ENCODE measurements at regions not wholly inside any gene's neighbourhood (a gene's known extent, or its start where the extent isn't known, plus 50 kb on each side); places are given as distances from the start of the nearest gene placed in this dataset.

GRCh38 chr15:38867556-38867955, 302.9 kb upstream of the RASGRP1 start:
- H3K9me2 ChIP-seq (replicated peaks; ENCODE audit: control insufficient read depth, low read length): no peaks in the 10 kb centered on the region
- no peaks in the 10 kb centered on the region for H3F3A ChIP-seq (ENCODE audit: control insufficient read depth, insufficient read depth)
- H3K36me3 ChIP-seq (ENCODE audit: control insufficient read depth, low read length): no peaks in the 10 kb centered on the region
- no peak overlapping the region for H3K27ac ChIP-seq (ENCODE audit: low read depth, low read length)
- H3K4me3 ChIP-seq (ENCODE audit: low read length): no peak overlapping the region
- H3K4me1 ChIP-seq (ENCODE audit: control insufficient read depth, low read length): no peaks in the 10 kb centered on the region
- 0 out of 2 replicates have a peak, but pooled peaks cover 3% of the 10 kb centered on the region for H3K27me3 ChIP-seq (ENCODE audit: control insufficient read depth, low read length)
- no peaks in the 10 kb centered on the region for H4K20me1 ChIP-seq (ENCODE audit: control insufficient read depth, insufficient read depth, low read depth, low read length)
- no peak overlapping the region for H3K4me2 ChIP-seq (ENCODE audit: low read length)
- no peaks in the 10 kb centered on the region for H3K9me3 ChIP-seq (ENCODE audit: control insufficient read depth, insufficient read depth, low read length)
- no peak for TF ChIP-seq EZH2phosphoT487 (IDR thresholded peaks at IDR 0.05; ENCODE audit: borderline replicate concordance, low read length)
- TF ChIP-seq CTCF (IDR thresholded peaks at IDR 0.05; ENCODE audit: low read depth, low read length, poor library complexity, severe bottlenecking): no peak
- no peaks in the 10 kb centered on the region for H3K79me2 ChIP-seq (ENCODE audit: control insufficient read depth, low read length)

GRCh38 chr15:38868326-38869114, 303.9 kb upstream of the RASGRP1 start:
- Histone ChIP-seq H3K9me3 (ENCODE audit: control insufficient read depth, insufficient read depth, low read length) (no peaks in the 10 kb centered on the region), H3K27me3 (ENCODE audit: control insufficient read depth, low read length) (0 out of 2 replicates have a peak, but pooled peaks cover 3% of the 10 kb centered on the region), H3F3A (ENCODE audit: control insufficient read depth, insufficient read depth) (no peaks in the 10 kb centered on the region), H3K4me3 (ENCODE audit: low read length) (no peak overlapping the region), H3K4me1 (ENCODE audit: control insufficient read depth, low read length) (no peaks in the 10 kb centered on the region), H4K20me1 (ENCODE audit: control insufficient read depth, insufficient read depth, low read depth, low read length) (no peaks in the 10 kb centered on the region), H3K27ac (ENCODE audit: low read depth, low read length) (no peak overlapping the region), H3K36me3 (ENCODE audit: control insufficient read depth, low read length) (no peaks in the 10 kb centered on the region), H3K4me2 (ENCODE audit: low read length) (no peak overlapping the region), H3K9me2 (replicated peaks; ENCODE audit: control insufficient read depth, low read length) (no peaks in the 10 kb centered on the region), H3K79me2 (ENCODE audit: control insufficient read depth, low read length) (no peaks in the 10 kb centered on the region)
- TF ChIP-seq CTCF (IDR thresholded peaks at IDR 0.05; ENCODE audit: low read depth, low read length, poor library complexity, severe bottlenecking) (no peak), EZH2phosphoT487 (IDR thresholded peaks at IDR 0.05; ENCODE audit: borderline replicate concordance, low read length) (no peak)

- Histone ChIP-seq H4K20me1 (ENCODE audit: control insufficient read depth, insufficient read depth, low read depth, low read length) (no peaks in the 10 kb centered on the region), H3K4me3 (ENCODE audit: low read length) (no peak overlapping the region), H3K79me2 (ENCODE audit: control insufficient read depth, low read length) (no peaks in the 10 kb centered on the region), H3K36me3 (ENCODE audit: control insufficient read depth, low read length) (no peaks in the 10 kb centered on the region), H3K4me1 (ENCODE audit: control insufficient read depth, low read length) (no peaks in the 10 kb centered on the region), H3K9me2 (replicated peaks; ENCODE audit: control insufficient read depth, low read length) (no peaks in the 10 kb centered on the region), H3K4me2 (ENCODE audit: low read length) (no peak overlapping the region), H3K27me3 (ENCODE audit: control insufficient read depth, low read length) (0 out of 2 replicates have a peak, but pooled peaks cover 3% of the 10 kb centered on the region), H3K9me3 (ENCODE audit: control insufficient read depth, insufficient read depth, low read length) (no peaks in the 10 kb centered on the region), H3K27ac (ENCODE audit: low read depth, low read length) (no peak overlapping the region), H3F3A (ENCODE audit: control insufficient read depth, insufficient read depth) (no peaks in the 10 kb centered on the region)
- no peak for TF ChIP-seq CTCF (IDR thresholded peaks at IDR 0.05; ENCODE audit: low read depth, low read length, poor library complexity, severe bottlenecking)
- no peak for TF ChIP-seq EZH2phosphoT487 (IDR thresholded peaks at IDR 0.05; ENCODE audit: borderline replicate concordance, low read length)
These were observed 307.0 kb upstream of the RASGRP1 start for GRCh38 chr15:38871638-38872037.
